HG02840 (cell line): ENCODE measurements at regions not wholly inside any gene's neighbourhood (a gene's known extent, or its start where the extent isn't known, plus 50 kb on each side); places are given as distances from the start of the nearest gene placed in this dataset.
"Not testable (repeated sequence)": the region's sequence is repeated elsewhere in the genome, so short reads cannot be mapped to it uniquely, and the experiment has no call there.

Experiments
- ATAC-seq: cut with Tn5 transposase; IDR thresholded peaks from one replicate; pipeline ENCODE4 v1.9.1; 2021; ENCODE audit warnings: mild to moderate bottlenecking, moderate library complexity, moderate number of reproducible peaks; ENCODE audit not compliant: unreplicated experiment, low FRiP score

GRCh38 chr3:72505539-72506405 lies 342.5 kb downstream of the SHQ1 start:
- no peak for ATAC-seq

GRCh38 chr3:72497501-72497900 lies 350.7 kb downstream of the SHQ1 start:
- ATAC-seq, result not testable (repeated sequence)

GRCh38 chr3:72496051-72496670 lies 352.1 kb downstream of the SHQ1 start:
- no peak for ATAC-seq

GRCh38 chr3:72494626-72495025 lies 353.6 kb downstream of the SHQ1 start:
- ATAC-seq, result no peak

GRCh38 chr3:72494130-72494529 lies 354.1 kb downstream of the SHQ1 start:
- ATAC-seq, result no peak

GRCh38 chr3:72492240-72492639 lies 356.0 kb downstream of the SHQ1 start:
- ATAC-seq, result no peak

GRCh38 chr3:72490688-72491435 lies 357.4 kb downstream of the SHQ1 start:
- no peak for ATAC-seq

- no peak for ATAC-seq
These were observed 358.3 kb downstream of the SHQ1 start for GRCh38 chr3:72489901-72490300.

- ATAC-seq, result no peak
These were observed 359.6 kb downstream of the SHQ1 start for GRCh38 chr3:72488738-72489035.

- ATAC-seq, result no peak
These were observed 360.1 kb downstream of the SHQ1 start for GRCh38 chr3:72487946-72488737.

- ATAC-seq, result no peak
These were observed 361.0 kb downstream of the SHQ1 start for GRCh38 chr3:72487078-72487765.

- ATAC-seq, result no peak
These were observed 362.6 kb downstream of the SHQ1 start for GRCh38 chr3:72485641-72486040.

GRCh38 chr3:72483554-72484104 lies 364.6 kb downstream of the SHQ1 start:
- ATAC-seq, result no peak

GRCh38 chr3:72482589-72483321 lies 365.5 kb downstream of the SHQ1 start:
- no peak for ATAC-seq

- no peak for ATAC-seq
These were observed 366.7 kb downstream of the SHQ1 start for GRCh38 chr3:72481542-72481941.

GRCh38 chr3:72480366-72480765 lies 367.9 kb downstream of the SHQ1 start:
- ATAC-seq, result no peak

- no peak for ATAC-seq
These were observed 368.5 kb downstream of the SHQ1 start for GRCh38 chr3:72479651-72480215.

GRCh38 chr3:72476139-72476483 lies 372.1 kb downstream of the SHQ1 start:
- no peak for ATAC-seq
